ENCODE measurements at regions not wholly inside any gene's neighbourhood (a gene's known extent, or its start where the extent isn't known, plus 50 kb on each side); places are given as distances from the start of the nearest gene placed in this dataset.
"Not testable (repeated sequence)": the region's sequence is repeated elsewhere in the genome, so short reads cannot be mapped to it uniquely, and the experiment has no call there.

DNA sequence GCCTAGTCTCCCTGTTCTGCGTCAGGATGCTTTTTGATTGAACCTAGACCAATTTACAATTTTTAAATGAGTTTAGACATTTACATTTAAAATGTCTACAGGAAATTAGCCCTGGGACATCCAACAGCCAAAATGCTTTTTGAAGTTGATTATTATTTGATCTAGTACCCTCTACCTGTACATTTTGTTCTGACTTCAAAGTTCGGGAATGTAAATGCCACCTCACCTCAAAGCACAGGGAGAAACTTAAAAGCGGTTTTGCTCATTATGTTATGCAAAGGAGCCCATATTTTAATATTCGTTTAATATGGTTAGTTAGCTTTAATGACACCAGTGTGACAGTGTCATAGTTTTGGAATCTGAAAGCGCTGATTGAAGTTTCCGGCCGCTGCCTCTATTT lies 80.1 kb upstream of the FAM204A start:
- Mint-ChIP-seq H3K36me3 (ENCODE audit: low read depth) (no peaks in the 10 kb centered on the region), H3K4me1 (no peaks in the 10 kb centered on the region), H3K9me3 (no peaks in the 10 kb centered on the region), H3K4me3 (no peak overlapping the region), H3K27ac (no peak overlapping the region), H3K27me3 (peaks cover 9% of the 10 kb centered on the region)
- intact Hi-C loops (cut with micrococcal nuclease) = loop anchor here (5.0 kb wide), 1 partner anchor 80 kb away; the partner anchor contains the start of gene FAM204A
- POLR2A ChIA-PET = no interaction called here
- ATAC-seq (ENCODE audit: low read depth) (no peak), DNase-seq (no peak)
- TF ChIP-seq, protein P1, sequence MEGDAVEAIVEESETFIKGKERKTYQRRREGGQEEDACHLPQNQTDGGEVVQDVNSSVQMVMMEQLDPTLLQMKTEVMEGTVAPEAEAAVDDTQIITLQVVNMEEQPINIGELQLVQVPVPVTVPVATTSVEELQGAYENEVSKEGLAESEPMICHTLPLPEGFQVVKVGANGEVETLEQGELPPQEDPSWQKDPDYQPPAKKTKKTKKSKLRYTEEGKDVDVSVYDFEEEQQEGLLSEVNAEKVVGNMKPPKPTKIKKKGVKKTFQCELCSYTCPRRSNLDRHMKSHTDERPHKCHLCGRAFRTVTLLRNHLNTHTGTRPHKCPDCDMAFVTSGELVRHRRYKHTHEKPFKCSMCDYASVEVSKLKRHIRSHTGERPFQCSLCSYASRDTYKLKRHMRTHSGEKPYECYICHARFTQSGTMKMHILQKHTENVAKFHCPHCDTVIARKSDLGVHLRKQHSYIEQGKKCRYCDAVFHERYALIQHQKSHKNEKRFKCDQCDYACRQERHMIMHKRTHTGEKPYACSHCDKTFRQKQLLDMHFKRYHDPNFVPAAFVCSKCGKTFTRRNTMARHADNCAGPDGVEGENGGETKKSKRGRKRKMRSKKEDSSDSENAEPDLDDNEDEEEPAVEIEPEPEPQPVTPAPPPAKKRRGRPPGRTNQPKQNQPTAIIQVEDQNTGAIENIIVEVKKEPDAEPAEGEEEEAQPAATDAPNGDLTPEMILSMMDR (IDR thresholded peaks at IDR 0.05) = no peak
- CTCF ChIA-PET = interaction anchor here (1.3 to 1.7 kb wide), 2 partner anchors 11 to 926 kb away, joined by 5 to 7 read pairs; no protein-coding TSS in a partner anchor

DNA sequence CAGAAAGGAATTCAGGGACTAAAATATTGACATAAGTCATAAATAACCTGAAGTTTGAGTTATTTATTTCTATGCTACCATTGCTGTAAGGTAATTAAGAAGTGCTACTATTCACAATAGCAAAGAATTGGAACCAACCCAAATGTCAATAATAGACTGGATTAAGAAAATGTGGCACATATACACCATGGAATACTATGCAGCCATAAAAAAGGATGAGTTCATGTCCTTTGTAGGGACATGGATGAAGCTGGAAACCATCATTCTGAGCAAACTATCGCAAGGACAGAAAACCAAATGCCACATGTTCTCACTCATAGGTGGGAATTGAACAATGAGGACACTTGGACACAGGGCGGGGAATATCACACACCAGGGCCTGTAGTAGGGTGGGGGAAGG lies 77.9 kb upstream of the FAM204A start:
- H3K4me3 Mint-ChIP-seq; DNase-seq; H3K27ac Mint-ChIP-seq; POLR2A ChIA-PET; H3K4me1 Mint-ChIP-seq; ATAC-seq (ENCODE audit: low read depth); H3K36me3 Mint-ChIP-seq (ENCODE audit: low read depth); H3K9me3 Mint-ChIP-seq; CTCF ChIA-PET: not testable (repeated sequence)
- H3K27me3 Mint-ChIP-seq = peaks cover 14% of the 10 kb centered on the region
- intact Hi-C loops (cut with micrococcal nuclease) = loop anchor here (5.0 kb wide), 1 partner anchor 78 kb away; the partner anchor contains the start of gene FAM204A

DNA sequence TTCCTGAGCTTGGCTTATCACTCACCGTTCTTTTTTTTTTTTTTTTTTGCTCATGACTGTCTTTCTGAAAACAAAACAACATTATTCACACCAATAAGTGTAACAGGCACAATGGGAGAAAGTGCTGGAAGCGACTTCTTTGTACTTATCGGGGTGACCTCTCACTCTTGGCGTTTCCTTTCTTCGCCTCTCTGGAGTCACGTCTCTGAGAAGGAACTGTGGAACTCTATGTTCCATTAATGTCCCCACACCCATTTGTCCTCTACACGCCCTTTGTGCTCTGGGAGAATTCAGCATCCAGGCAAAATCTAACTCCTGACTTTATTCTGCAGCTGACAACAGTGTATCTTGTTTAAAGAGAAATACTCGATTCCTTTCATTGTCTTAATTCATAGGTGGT lies 70.8 kb upstream of the FAM204A start:
- Mint-ChIP-seq H3K9me3 (no peaks in the 10 kb centered on the region), H3K27ac (no peak overlapping the region), H3K27me3 (peaks cover 22% of the 10 kb centered on the region), H3K4me3 (no peak overlapping the region), H3K36me3 (ENCODE audit: low read depth) (no peaks in the 10 kb centered on the region), H3K4me1 (no peaks in the 10 kb centered on the region)
- ATAC-seq (ENCODE audit: low read depth) = no peak
- ChIA-PET POLR2A (no interaction called here), CTCF (no interaction called here)
- DNase-seq = no peak
- TF ChIP-seq, protein P1 (IDR thresholded peaks at IDR 0.05) = no peak
- intact Hi-C loops (cut with micrococcal nuclease) = no loop called here

DNA sequence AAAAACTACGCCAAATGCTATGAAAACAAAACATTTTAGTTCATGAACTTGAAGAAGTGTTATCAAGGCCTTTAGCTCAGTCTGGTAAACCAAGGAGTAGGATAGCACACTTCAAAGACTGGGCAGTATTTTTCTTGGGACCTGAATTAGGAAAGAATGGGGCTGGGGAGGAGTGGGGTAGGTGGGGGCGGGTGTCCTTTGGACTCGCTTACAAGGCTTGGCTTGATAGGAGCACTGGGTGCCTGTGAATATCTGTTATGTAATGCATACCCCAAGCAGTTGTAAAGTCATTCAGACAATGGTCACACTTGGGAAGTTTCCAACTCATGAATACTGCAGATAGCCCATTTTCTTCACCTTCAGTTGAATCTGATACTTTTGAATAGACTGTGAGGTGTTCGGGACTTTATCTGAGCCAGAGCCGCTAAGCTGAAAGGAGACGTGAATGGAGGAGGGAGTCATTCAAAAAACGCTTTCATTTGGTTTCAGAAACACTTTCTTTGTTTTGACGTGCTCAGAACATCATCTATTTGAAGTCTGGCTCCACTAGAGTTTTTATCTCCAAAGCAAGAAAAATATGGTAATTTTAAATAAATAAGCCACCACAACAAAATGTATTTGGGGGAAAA lies 70.1 kb upstream of the FAM204A start:
- TF ChIP-seq, protein P1 (IDR thresholded peaks at IDR 0.05) = no peak
- ATAC-seq (ENCODE audit: low read depth) (no peak), DNase-seq (no peak)
- peaks cover 20% of the 10 kb centered on the region for H3K27me3 Mint-ChIP-seq
- no peaks in the 10 kb centered on the region for H3K36me3 Mint-ChIP-seq (ENCODE audit: low read depth)
- no peak overlapping the region for H3K27ac Mint-ChIP-seq
- POLR2A ChIA-PET = no interaction called here
- H3K4me3 Mint-ChIP-seq = no peak overlapping the region
- no peaks in the 10 kb centered on the region for H3K4me1 Mint-ChIP-seq
- CTCF ChIA-PET = no interaction called here
- intact Hi-C loops (cut with micrococcal nuclease) = no loop called here
- no peaks in the 10 kb centered on the region for H3K9me3 Mint-ChIP-seq

DNA sequence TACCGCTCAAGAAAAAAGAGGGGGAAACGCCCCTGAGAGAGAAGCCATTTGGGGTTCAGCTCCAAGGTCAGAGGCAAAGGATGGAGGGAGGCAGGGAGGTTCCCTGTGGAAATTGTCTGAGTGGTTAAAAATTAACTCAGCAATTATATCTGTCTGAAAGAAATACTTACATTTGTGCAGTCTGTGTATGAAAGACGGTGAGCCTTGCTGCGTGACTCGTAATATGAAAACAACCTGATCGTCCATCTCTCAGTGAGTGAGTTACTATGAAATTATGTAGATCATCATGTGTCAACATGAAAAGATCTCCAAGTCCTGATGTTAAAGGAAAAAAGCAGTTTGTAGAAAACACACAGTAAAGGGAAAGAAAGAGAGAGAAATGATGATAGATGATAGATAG lies 67.2 kb upstream of the FAM204A start:
- Mint-ChIP-seq H3K4me3 (no peak overlapping the region), H3K9me3 (no peaks in the 10 kb centered on the region), H3K4me1 (no peaks in the 10 kb centered on the region), H3K27me3 (peaks cover 15% of the 10 kb centered on the region), H3K27ac (no peak overlapping the region), H3K36me3 (ENCODE audit: low read depth) (no peaks in the 10 kb centered on the region)
- POLR2A ChIA-PET = no interaction called here
- DNase-seq (no peak), ATAC-seq (ENCODE audit: low read depth) (no peak)
- CTCF ChIA-PET = no interaction called here
- intact Hi-C loops (cut with micrococcal nuclease) = no loop called here
- TF ChIP-seq, protein P1 (IDR thresholded peaks at IDR 0.05) = no peak

DNA sequence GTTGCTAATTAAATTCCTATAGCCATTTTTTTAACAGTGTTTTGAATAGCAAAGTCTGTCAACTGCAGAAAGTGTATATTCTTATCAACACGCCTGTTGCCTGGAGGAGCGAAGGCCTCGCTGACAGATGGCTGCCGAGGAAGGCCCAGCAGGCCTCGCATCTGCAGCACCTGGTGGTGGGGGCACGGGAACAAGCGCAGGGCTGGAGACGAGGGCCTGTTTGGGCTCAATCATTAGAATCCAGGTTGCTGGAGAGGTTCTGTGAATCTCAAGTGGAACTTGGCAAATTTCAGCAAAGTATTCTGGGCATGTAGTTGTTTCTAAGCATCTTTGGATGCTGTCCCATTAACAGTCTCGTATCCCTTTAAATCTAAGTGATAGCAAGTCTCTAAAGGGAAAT lies 66.1 kb upstream of the FAM204A start:
- H3K27ac Mint-ChIP-seq = no peak overlapping the region
- H3K4me1 Mint-ChIP-seq = no peaks in the 10 kb centered on the region

More for the DNA sequence above, 66.1 kb upstream of the FAM204A start:
- CTCF ChIA-PET = no interaction called here
- TF ChIP-seq, protein P1 (IDR thresholded peaks at IDR 0.05) = no peak
- DNase-seq (no peak), ATAC-seq (ENCODE audit: low read depth) (no peak)
- POLR2A ChIA-PET = no interaction called here
- no peaks in the 10 kb centered on the region for H3K36me3 Mint-ChIP-seq (ENCODE audit: low read depth)
- intact Hi-C loops (cut with micrococcal nuclease) = no loop called here
- no peak overlapping the region for H3K4me3 Mint-ChIP-seq
- peaks cover 15% of the 10 kb centered on the region for H3K27me3 Mint-ChIP-seq
- no peaks in the 10 kb centered on the region for H3K9me3 Mint-ChIP-seq
